ENCODE measurements at regions not wholly inside any gene's neighbourhood (a gene's known extent, or its start where the extent isn't known, plus 50 kb on each side); places are given as distances from the start of the nearest gene placed in this dataset.

DNA sequence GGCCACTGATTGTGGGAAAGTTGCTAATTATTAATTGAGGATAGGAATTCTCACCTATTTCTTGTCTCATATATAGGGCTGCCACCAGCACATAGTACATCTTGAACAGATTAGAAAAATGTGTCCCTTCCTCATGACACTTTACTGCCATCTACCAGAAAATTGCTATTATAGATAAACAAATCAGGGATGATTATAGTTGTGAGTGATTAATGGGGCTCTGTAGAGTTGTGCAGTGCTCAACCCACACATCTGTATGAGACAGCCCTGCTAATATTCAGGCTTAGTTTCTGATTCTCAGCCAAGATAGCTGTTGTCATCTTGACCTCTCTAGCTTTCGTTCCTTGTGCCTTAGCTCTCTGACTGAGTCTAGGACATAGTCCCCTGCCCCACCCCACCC lies 373.3 kb downstream of the TLE4 start:
- DNase-seq (ENCODE audit: low spot score), result no peak

- DNase-seq (ENCODE audit: low spot score), result no peak
These were observed 369.2 kb downstream of the TLE4 start for GRCh38 chr9:79940919-79941318.

GRCh38 chr9:79939819-79940218 lies 368.1 kb downstream of the TLE4 start:
- DNase-seq (ENCODE audit: low spot score), result peak; percentile 16

DNA sequence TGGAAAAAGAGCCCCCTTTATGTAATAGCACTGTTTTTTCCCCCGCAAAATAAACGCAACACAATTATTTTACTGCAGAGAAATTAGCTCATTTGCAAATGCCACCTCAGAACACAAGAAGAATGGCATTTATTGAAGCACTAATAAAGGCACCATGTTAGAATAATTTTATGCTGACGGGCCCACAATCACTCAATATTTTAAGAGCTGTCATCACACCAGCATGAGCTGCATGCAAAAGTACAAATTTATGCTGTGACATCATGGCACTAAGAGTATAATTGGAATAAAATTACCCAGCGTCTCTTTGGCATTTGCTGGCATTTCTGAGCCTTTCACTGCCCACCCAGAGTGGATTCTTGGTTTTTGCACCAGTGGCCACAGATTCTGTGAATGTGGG lies 364.6 kb downstream of the TLE4 start:
- DNase-seq (ENCODE audit: low spot score), result no peak

DNA sequence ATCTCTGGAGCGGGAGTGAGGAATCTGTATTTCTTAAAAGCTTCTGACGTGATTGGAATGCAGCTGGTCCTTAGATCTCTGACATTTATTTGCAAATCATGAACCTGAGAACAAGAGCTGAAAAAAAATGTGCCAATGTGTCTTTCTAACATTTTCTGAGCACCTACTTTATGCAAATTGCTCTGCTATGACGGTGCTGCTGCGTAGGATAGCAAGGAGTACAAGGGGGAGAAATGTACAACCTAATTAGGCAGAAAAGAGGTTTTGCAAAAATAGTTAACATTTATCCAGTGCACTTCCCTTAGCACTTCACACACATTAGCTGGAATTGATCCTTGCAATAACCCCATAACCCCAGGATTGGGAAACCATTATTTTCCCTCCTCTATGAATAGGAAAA lies 357.5 kb downstream of the TLE4 start:
- DNase-seq (ENCODE audit: low spot score), result no peak

GRCh38 chr9:79928661-79929223 lies 357.0 kb downstream of the TLE4 start:
- DNase-seq (ENCODE audit: low spot score), result no peak

GRCh38 chr9:79925326-79925725 lies 353.6 kb downstream of the TLE4 start:
- DNase-seq (ENCODE audit: low spot score), result no peak

DNA sequence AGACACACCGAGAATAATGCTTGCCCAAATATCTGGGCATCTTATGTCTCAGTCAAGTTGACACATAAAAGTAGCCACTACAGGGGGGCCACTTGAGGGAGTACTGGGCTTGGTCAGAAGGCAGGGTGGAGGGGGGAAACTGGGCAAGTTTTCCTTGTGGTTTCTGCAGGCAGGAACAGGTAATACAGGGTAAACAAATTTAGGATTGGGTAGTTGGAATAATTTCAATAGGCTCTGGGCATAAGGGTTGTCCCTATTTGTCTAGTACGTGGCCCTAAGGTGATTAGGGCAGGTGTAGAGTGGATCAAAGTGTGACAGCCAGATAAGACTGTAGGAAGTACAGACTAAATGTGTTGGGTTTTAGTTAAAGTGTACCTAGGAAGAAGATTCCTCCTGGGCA lies 353.1 kb downstream of the TLE4 start:
- DNase-seq (ENCODE audit: low spot score), result no peak

- DNase-seq (ENCODE audit: low spot score), result no peak
These were observed 345.7 kb downstream of the TLE4 start for GRCh38 chr9:79917421-79917820.

GRCh38 chr9:79913867-79914266 lies 342.1 kb downstream of the TLE4 start:
- no peak for DNase-seq (ENCODE audit: low spot score)

GRCh38 chr9:79912318-79913070 lies 340.7 kb downstream of the TLE4 start:
- DNase-seq (ENCODE audit: low spot score), result no peak

DNA sequence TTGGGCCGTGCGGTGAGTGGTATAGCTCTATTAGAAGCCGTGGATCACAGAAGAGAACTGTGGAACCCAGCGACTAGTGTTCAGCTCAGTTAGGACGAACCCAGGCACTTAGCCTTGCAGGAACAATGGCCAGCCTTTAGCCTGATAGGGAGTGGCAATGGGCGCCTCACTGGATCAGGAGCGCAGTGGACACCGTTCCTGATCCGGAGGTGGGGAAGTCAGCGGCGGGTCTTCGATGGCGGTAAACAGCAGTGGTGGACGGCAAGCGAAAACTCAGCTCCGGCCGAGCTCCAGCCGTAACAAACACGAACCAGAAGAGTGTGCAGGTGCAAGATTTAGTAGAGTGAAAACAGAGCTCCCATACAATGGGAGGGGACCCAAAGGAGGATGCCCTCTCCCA lies 340.0 kb downstream of the TLE4 start:
- DNase-seq (ENCODE audit: low spot score), result no peak

DNA sequence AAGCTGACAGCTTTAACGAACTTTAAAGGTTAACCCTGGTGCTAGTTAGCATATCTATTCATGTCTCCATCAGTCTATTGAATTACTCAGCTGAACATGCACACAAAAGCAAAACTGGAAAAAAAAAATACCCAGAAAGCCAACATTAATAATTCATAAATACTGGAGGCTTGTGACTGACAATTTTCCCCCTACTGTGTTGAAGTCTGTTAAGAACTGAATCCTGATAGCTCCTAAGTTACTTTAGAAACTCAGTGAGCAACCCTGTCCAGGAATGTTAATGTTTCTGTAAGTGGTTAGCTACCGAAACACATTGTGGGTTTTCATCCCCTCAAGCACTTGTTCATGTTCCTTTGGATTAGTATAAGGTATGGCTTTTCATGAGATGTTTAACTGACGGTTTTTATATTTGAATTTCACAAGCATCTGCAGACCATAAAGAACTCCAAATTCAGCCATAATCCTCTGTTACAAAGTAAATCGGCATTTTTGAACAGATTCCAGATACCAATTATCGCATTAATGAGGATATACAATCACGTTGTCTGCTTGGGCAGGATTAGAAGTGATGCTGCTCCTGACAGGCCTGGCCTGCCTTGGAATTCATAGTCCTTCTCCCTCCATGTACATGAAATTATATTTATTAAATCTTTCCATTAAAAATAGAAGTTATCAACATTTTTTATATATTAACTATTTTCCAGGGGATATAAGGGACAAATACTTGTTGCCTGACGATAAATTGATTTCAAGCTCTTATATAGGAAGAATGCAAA lies 331.2 kb downstream of the TLE4 start:
- DNase-seq (ENCODE audit: low spot score), result no peak

DNA sequence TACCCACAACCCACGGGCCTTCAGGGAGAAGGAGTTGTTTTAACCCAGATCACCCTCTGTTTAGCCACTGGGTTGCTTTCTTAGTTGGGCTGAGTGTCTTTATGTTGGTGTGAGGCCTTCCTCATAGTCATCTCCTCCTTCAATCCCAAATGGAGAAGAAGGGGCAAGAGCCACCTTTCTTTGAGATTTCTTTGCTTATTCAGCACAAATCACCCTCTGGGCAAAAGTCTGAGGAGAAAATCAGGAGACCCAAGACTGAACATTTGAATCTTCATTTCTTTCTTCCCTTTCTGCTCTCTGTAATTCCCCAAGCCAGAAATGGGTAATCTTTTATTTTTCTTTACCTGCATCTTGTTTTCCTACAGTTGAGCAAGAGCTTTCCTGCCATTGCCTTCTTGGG lies 329.0 kb downstream of the TLE4 start:
- DNase-seq (ENCODE audit: low spot score), result no peak

DNA sequence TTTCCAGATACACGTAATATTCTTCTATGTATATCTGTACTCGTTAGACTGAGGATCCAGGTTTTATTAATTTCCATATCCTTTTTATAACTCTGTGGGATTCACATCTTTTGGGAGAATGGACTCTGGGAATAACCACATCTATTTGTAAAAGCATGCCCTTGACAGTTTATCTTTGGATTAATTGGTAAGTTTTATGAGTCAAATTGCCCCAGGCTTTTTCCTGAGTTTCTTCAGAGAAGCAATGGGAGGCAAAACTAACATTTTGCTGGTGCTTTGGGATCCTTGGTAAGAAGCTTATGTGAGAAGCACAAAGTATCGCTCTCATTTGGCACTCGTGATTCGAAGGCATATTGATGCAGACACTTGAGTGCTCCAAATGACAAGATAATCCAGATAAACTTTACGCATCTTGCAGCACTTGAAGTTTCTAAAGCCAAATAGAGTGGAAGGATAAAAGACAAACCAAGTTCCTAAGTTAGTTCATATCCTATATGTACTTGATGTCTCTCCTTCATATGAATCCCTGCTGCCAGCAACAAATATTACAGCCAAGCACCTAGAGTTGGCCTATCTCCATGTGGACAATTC lies 324.7 kb downstream of the TLE4 start:
- no peak for DNase-seq (ENCODE audit: low spot score)

GRCh38 chr9:79895232-79895631 lies 323.5 kb downstream of the TLE4 start:
- DNase-seq (ENCODE audit: low spot score), result no peak

- no peak for DNase-seq (ENCODE audit: low spot score)
These were observed 317.6 kb downstream of the TLE4 start for GRCh38 chr9:79889369-79889768.

DNA sequence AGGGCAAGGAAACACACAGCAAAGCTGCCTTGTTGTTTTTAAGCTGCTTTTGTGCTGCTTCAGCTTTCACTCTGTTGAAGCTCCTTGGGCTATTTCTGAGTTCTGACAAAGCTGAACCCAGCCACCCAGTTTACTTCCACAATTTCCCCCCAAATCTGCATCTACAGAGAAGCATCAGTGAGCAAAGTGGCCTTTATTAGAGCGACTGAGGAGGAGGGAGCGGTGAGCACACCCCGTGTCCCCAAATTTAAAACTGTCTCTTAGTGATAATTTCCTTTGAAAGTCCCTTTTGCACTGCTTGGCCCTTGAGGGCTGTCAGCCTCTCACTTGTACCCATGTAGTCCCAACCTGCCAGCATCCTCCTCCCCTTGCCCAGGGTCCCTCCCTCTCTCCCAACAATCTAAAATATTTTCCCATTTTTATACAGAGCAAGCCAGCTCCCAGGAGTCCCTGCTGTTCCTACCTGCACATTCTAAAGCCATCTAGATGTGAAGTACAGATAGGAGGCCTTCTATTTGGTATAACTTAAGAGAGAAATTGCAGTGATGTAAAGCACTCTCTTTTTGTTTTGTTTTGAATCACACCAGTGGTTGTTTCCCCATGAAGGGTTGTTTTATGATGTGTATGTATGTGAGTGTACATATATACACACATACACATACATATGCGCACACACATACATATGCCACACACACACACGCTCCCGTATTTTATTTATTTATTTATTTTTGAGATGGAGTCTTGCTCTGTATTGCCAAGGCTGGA lies 313.5 kb downstream of the TLE4 start:
- DNase-seq (ENCODE audit: low spot score), result no peak

GRCh38 chr9:79884546-79884945 lies 312.8 kb downstream of the TLE4 start:
- DNase-seq (ENCODE audit: low spot score), result no peak

GRCh38 chr9:79883073-79883645 lies 311.4 kb downstream of the TLE4 start:
- DNase-seq (ENCODE audit: low spot score), result no peak

- no peak for DNase-seq (ENCODE audit: low spot score)
These were observed 308.9 kb downstream of the TLE4 start for GRCh38 chr9:79880626-79881025.
